Natural killer cell (primary cell): ENCODE measurements at regions not wholly inside any gene's neighbourhood (a gene's known extent, or its start where the extent isn't known, plus 50 kb on each side); places are given as distances from the start of the nearest gene placed in this dataset.

ENCODE experiments used
- ATAC-seq, 3 donors: fragments of 150-1000 bp in 2 of 3; fragments of 200-7000 bp in 1 of 3; cut with Tn5 transposase; 1 replicate in 1 of 3; 2 replicates in 2 of 3; pipeline ENCODE4 v1.10.0; 2021; ENCODE audit warnings: mild to moderate bottlenecking in 2 of 3, moderate library complexity in 2 of 3
- DNase-seq, 2 donors: peaks; one replicate each; pipeline versions ENCODE4 v3.0.0 to v3.0.0-alpha.2; 2013 to 2021; ENCODE audit warnings: mixed read lengths in 1 of 2
- H3K27ac ChIP-seq: one replicate; pipeline ENCODE4 v1.5.1; 2013; ENCODE audit warnings: mild to moderate bottlenecking, low read length
- H3K27me3 ChIP-seq: one replicate; pipeline ENCODE4 v1.6.1; 2013; ENCODE audit warnings: low read length; ENCODE audit not compliant: control insufficient read depth, insufficient read depth
- H3K36me3 ChIP-seq: one replicate; pipeline ENCODE4 v1.6.1; 2013; ENCODE audit warnings: low read length; ENCODE audit not compliant: control insufficient read depth, insufficient read depth
- H3K4me1 ChIP-seq: one replicate; pipeline ENCODE4 v1.6.1; 2013; ENCODE audit warnings: low read length; ENCODE audit not compliant: control insufficient read depth, insufficient read depth
- H3K4me3 ChIP-seq: one replicate; pipeline ENCODE4 v1.5.1; 2013; ENCODE audit warnings: low read length
- H3K9me3 ChIP-seq: one replicate; pipeline ENCODE4 v1.6.1; 2013; ENCODE audit warnings: low read length; ENCODE audit not compliant: control insufficient read depth, insufficient read depth
- H3K27ac Mint-ChIP-seq, 2 donors: one replicate each; pipeline ENCODE4 v1.8.0; 2022; ENCODE audit warnings: mild to moderate bottlenecking in 2 of 2, mixed read lengths in 2 of 2, moderate library complexity in 1 of 2
- H3K27me3 Mint-ChIP-seq, 2 donors: one replicate each; pipeline ENCODE4 v1.8.0; 2022; ENCODE audit warnings: low read depth in 2 of 2, mixed read lengths in 2 of 2
- H3K36me3 Mint-ChIP-seq: one replicate; pipeline ENCODE4 v1.8.0; 2022; ENCODE audit warnings: mixed read lengths
- H3K4me1 Mint-ChIP-seq, 2 donors: one replicate each; pipeline ENCODE4 v1.8.0; 2022; ENCODE audit warnings: mixed read lengths in 2 of 2
- H3K4me3 Mint-ChIP-seq: one replicate; pipeline ENCODE4 v1.8.0; 2022; ENCODE audit warnings: mild to moderate bottlenecking, moderate library complexity, mixed read lengths
- H3K9me3 Mint-ChIP-seq, 2 donors: one replicate each; pipeline ENCODE4 v1.8.0; 2022; ENCODE audit warnings: mixed read lengths in 2 of 2
- WGBS: methylation state at CpG from one replicate; pipeline ENCODE4 v1.1.7; 2013; ENCODE audit warnings: missing lambda C conversion rate; ENCODE audit not compliant: insufficient coverage; 5-methylcytosine and 5-hydroxymethylcytosine counted together
- intact Hi-C: fragments of 100-400 bp; cut with micrococcal nuclease; formaldehyde crosslinking; loops from one replicate; pipeline ENCODE4 v1.14.2; 2022
- TF ChIP-seq, protein P1 (sequence below): fragments of 200-600 bp; IDR thresholded peaks from one replicate; pipeline ENCODE4 v1.8.0; 2022; ENCODE audit warnings: antibody characterized with exemption

GRCh38 chr5:108484035-108484434, 102.1 kb upstream of the FBXL17 start:
- no peak overlapping the region for H3K27ac Mint-ChIP-seq
- Histone ChIP-seq H3K4me3 (no peak overlapping the region), H3K36me3 (no peaks in the 10 kb centered on the region), H3K27ac (no peak overlapping the region), H3K9me3 (no peaks in the 10 kb centered on the region), H3K4me1 (no peaks in the 10 kb centered on the region), H3K27me3 (no peaks in the 10 kb centered on the region)
- intact Hi-C loops = no loop called here
- no peak overlapping the region for H3K4me3 Mint-ChIP-seq
- no peaks in the 10 kb centered on the region for H3K36me3 Mint-ChIP-seq
- 91% methylated on average over 2 of the region's 3 CpGs for WGBS
- H3K4me1 Mint-ChIP-seq = no peaks in the 10 kb centered on the region
- ATAC-seq (no peak), DNase-seq (no peak)
- TF ChIP-seq, protein P1, sequence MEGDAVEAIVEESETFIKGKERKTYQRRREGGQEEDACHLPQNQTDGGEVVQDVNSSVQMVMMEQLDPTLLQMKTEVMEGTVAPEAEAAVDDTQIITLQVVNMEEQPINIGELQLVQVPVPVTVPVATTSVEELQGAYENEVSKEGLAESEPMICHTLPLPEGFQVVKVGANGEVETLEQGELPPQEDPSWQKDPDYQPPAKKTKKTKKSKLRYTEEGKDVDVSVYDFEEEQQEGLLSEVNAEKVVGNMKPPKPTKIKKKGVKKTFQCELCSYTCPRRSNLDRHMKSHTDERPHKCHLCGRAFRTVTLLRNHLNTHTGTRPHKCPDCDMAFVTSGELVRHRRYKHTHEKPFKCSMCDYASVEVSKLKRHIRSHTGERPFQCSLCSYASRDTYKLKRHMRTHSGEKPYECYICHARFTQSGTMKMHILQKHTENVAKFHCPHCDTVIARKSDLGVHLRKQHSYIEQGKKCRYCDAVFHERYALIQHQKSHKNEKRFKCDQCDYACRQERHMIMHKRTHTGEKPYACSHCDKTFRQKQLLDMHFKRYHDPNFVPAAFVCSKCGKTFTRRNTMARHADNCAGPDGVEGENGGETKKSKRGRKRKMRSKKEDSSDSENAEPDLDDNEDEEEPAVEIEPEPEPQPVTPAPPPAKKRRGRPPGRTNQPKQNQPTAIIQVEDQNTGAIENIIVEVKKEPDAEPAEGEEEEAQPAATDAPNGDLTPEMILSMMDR = no peak
- no peaks in the 10 kb centered on the region for H3K9me3 Mint-ChIP-seq
- H3K27me3 Mint-ChIP-seq = peaks cover 7 to 14% of the 10 kb centered on the region in 2 donors

GRCh38 chr5:108481355-108481931, 99.5 kb upstream of the FBXL17 start:
- H3K4me3 Mint-ChIP-seq = no peak overlapping the region
- H3K4me1 Mint-ChIP-seq = no peaks in the 10 kb centered on the region
- H3K36me3 Mint-ChIP-seq = no peaks in the 10 kb centered on the region
- peaks cover 5 to 6% of the 10 kb centered on the region in 2 donors for H3K27me3 Mint-ChIP-seq
- intact Hi-C loops = no loop called here
- H3K9me3 ChIP-seq = no peaks in the 10 kb centered on the region
- DNase-seq (peak in 1 of 2 donors; percentile 4), ATAC-seq (no peak)
- H3K27ac ChIP-seq = no peak overlapping the region
- H3K27ac Mint-ChIP-seq = no peak overlapping the region
- TF ChIP-seq, protein P1 = no peak
- no peaks in the 10 kb centered on the region for H3K9me3 Mint-ChIP-seq
- H3K27me3 ChIP-seq = no peaks in the 10 kb centered on the region
- H3K36me3 ChIP-seq = no peaks in the 10 kb centered on the region
- WGBS = 56% methylated on average over 6 of the region's 8 CpGs
- no peak overlapping the region for H3K4me3 ChIP-seq
- no peaks in the 10 kb centered on the region for H3K4me1 ChIP-seq

DNA sequence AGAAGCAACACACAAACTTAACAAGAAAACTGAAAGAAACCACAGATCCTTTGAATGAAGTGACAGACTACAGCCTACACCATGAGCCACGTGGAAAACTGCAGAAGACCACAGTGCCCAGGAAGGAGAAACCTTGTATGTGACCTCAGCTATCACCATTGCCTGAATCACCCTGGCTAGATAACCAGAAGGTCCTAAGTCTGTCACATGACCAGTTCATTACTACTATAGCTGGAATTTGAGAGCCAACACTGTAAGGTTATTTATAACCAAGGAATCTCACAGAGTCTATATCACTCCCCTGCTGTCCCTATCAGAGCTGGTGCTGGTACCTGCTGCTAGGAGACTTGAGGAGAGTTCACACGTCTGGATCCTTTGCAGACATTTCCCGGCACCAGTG, 90.3 kb upstream of the FBXL17 start:
- H3K4me3 Mint-ChIP-seq = no peak overlapping the region
- Histone ChIP-seq H3K9me3 (no peaks in the 10 kb centered on the region), H3K4me1 (no peaks in the 10 kb centered on the region), H3K27me3 (no peaks in the 10 kb centered on the region), H3K36me3 (no peaks in the 10 kb centered on the region), H3K4me3 (no peak overlapping the region), H3K27ac (no peak overlapping the region)
- ATAC-seq = no peak
- no peaks in the 10 kb centered on the region for H3K4me1 Mint-ChIP-seq
- TF ChIP-seq, protein P1 = no peak
- intact Hi-C loops = no loop called here
- no peak overlapping the region for H3K27ac Mint-ChIP-seq
- no peaks in the 10 kb centered on the region for H3K27me3 Mint-ChIP-seq
- no peaks in the 10 kb centered on the region for H3K36me3 Mint-ChIP-seq
- DNase-seq = no peak
- 80% methylated on average over 3 of the region's 3 CpGs for WGBS
- H3K9me3 Mint-ChIP-seq = peaks cover 0 to 2% of the 10 kb centered on the region in 2 donors

DNA sequence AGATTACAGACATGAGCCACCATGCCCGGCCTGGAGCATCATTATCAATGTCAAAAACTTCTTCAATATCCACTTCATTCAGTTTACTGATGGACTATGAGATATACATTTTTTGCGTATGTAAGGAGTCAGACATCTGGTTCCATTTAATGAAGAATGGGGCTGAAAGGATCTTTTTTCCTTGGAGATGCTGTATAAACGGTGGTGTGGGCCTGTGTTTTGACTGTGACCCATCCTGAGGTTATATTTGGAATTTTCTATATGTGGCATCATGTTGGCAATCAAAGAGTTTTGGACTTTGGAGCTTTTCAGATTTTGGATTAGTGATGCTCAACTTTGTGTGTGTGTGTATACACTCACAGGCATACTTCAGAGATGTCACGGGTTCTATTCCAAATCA, 85.7 kb upstream of the FBXL17 start:
- Histone ChIP-seq H3K27me3 (no peaks in the 10 kb centered on the region), H3K36me3 (no peaks in the 10 kb centered on the region), H3K9me3 (no peaks in the 10 kb centered on the region), H3K27ac (no peak overlapping the region), H3K4me3 (no peak overlapping the region), H3K4me1 (no peaks in the 10 kb centered on the region)
- WGBS = 85% methylated on average over 2 of the region's 4 CpGs
- Mint-ChIP-seq H3K4me3 (no peak overlapping the region), H3K4me1 (no peaks in the 10 kb centered on the region), H3K9me3 (no peaks in the 10 kb centered on the region), H3K27me3 (peaks cover 0 to 3% of the 10 kb centered on the region in 2 donors), H3K36me3 (no peaks in the 10 kb centered on the region), H3K27ac (no peak overlapping the region)
- ATAC-seq (no peak), DNase-seq (no peak)
- TF ChIP-seq, protein P1 = no peak
- intact Hi-C loops = no loop called here
